HT-29 (cell line): ENCODE measurements at regions not wholly inside any gene's neighbourhood (a gene's known extent, or its start where the extent isn't known, plus 50 kb on each side); places are given as distances from the start of the nearest gene placed in this dataset.
"Not testable (repeated sequence)": the region's sequence is repeated elsewhere in the genome, so short reads cannot be mapped to it uniquely, and the experiment has no call there.

Experiments used
- DNase-seq: peaks from one replicate; pipeline ENCODE4 v3.0.0-alpha.2; 2015; ENCODE audit warnings: low spot score

DNA sequence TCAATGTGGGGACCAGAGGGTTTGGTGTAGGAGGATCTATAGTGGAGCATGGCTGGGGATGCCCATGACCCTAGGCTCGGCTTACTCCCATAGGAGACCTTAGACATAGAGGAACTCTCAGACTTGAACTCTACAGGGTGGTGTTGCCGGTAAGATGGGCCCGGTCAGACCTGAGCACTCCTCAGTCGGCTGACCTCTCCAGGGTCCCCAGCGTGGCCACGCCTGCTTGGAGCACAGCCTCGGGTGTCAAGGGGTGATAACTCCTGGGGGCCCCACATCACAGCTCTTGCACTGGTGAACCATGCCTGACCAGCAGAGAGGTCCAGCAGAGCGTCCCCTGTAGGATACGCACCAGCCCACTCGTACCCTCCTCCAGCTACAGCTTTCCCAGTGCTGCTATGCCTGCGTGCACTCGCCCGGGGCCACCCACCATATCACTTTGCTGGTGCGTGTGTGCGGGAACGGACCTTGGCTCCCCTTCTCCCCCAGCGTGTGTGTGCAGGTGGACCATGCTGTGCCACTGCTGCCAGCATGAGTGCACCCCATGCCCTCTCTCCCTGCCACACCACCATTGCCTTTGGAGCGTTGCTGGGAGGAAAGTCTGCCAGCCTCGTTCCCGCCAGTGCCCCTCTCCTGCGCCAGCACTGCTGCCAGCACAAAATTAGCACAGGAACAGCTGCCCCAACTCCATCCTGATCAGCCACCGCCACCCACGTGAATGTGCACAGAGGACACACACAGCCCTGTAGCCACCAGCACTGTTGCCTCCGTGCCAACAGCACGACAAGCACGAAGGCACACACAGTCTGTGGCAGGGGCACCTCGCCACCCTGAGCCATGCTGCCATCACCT, 806.6 kb downstream of the GLUD2 start:
- no peak for DNase-seq

DNA sequence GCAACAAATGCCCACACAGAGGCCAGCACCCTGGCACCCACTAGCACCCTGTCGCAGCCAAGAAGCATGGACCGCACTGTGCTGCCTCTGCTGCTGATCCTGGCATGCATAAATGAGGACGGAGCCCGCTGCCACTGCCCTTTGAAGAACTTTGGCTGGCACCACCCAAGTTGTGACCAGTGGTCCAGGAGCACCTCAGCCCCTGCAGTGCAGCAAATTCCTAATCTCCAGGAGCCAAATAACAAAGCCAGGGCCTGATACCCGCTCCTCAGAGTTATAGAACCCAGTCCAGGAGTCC, 807.2 kb downstream of the GLUD2 start:
- no peak for DNase-seq

DNA sequence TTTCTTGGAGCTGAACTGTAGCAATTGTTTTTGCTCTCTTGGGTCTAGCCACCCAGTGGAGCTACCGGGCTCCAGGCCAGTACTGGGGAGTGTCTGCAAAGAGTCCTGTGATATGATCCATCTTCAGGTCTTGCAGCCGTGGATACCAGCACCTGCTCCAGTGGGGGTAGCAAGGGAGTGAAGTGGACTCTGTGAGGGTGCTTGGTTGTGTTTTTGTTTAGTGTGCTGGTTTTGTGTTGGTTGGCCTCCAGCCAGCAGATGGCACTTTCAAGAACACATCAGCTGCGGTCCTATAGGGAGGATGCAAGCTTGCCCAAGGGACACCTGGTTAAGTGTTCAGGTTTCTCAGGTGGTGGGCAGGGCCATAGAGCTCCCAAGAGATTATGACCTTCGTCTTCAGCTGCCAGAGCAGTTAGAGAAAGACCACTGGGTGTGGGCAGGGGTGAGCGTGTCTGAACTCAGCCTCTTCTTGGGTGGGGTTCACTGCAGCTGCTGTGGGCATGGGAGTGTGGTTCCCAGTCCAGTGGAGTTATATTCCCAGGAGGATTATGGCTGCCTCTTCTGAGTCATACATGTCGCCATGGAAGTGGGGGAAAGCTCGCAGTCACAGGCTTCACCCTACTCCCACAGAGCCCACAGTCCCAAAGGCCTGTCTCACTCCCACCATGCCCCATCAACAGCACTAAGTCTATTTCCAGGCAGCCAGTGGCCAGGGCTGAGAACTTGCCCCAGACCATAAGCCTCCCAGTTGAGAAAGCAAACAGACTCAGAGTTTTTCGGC, 811.6 kb downstream of the GLUD2 start:
- DNase-seq: no peak

DNA sequence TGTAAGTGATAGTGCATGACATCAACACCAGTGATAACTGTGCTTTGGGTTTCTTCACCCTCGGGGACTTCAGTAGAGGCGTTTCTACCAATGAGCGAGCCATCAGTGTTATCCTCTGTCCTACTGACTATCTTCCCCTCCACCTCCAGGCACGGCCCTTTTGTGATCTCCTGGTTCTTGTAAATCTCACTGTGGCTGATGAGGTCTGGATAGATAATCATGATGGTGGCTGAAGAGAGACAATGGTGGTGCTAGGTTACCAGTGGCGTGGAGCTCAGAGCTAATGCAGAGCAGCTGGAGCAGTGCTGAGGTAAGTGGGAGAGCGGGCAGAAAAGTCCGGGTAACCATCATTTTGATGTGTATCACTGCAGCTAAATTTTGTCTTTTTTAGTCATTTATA, 816.6 kb downstream of the GLUD2 start:
- DNase-seq: no peak

DNA sequence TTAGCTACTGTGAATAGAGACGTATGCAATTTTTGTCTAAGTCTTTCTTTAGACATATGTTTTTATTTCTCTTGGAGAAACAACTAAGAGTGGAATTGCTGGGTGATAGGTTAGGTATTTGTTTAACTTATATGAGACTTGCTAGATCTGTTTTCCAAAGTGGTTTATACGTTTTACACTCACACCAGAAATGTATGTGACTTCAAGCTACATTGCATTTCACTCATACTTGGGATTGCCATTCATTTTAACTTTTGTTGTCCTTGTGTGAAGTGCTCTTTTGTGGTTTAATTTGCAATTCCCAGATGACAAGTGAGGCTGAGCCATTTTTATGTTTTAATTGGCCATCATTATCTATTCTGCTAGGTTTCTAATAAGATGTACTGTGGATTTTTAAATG, 817.2 kb downstream of the GLUD2 start:
- DNase-seq: no peak

DNA sequence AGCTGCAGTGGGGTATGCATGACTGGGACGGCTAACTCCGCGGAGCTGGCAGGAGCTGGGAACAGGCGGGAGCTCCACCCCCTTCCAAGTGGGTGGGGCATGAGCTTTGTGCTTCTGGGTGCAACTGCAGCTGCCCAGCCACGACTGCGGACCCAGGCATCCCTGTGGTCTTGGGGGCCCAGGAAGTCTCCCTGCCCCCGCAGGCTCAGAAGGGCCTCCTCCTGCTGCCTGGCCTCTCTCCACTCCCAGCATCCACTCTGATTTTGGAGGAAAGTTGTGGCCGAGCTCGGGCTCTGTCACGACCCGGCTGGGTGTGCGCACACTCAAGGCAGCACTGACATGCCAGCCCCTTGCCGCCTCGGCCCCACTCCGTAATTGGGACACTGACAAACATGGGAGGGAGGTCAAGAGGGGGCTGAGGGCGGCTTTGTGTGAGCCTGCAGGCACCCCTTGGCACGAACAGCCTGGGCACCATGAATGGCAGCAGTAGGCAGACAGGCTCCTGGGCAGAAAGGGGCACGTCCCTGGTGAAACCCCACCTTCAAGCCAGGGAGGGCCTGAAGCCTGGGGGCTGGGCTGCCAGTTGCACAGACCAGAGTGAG, 822.6 kb downstream of the GLUD2 start:
- DNase-seq: no peak

DNA sequence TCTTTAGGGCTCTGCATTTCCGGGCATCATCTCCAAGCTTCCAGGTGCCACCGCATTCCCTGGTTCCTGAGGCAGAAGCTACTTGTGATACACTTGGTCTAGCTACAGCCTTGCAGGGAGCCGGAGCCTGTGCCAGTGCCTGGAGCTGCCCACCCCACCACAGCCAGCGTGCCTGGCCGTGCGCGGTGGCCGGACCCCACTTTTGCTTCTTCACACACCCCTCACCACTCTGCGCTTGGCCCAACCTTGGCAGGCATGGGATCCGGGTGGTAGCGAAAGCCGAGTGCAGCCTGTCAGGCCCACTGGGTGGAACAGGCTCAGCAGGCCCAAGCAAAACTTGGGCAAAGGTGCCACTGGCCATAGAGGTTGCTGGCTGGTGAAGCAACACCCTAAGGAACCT, 823.7 kb downstream of the GLUD2 start:
- no peak for DNase-seq

DNA sequence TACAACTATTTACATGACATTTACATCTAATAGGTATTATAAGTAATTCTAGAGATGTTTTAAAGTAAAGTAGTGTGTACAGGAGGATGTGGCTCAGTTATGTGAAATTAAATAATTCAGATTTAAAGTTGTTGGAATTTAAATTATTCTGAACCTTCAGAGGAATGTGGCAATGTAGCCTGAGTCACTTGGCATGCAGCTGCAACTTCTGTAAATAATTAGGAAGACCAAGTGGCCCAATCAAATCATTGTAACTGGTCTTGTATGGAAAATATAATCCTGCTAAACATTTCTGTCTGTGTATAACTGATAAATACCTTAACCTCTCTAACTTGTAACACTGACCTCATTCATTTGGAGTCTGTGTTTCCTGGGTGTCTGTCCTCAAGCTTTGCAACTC, 828.9 kb downstream of the GLUD2 start:
- DNase-seq: no peak

DNA sequence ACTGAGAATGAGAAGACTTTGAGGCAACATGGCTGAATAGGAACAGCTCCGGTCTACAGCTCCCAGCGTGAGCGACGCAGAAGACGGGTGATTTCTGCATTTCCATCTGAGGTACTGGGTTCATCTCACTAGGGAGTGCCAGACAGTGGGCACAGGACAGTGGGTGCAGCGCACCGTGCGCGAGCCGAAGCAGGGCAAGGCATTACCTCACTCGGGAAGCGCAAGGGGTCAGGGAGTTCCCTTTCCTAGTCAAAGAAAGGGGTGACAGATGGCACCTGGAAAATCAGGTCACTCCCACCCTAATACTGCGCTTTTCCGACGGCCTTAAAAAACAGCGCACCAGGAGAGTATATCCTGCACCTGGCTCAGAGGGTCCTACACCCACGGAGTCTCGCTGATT, 829.9 kb downstream of the GLUD2 start:
- DNase-seq: not testable (repeated sequence)

DNA sequence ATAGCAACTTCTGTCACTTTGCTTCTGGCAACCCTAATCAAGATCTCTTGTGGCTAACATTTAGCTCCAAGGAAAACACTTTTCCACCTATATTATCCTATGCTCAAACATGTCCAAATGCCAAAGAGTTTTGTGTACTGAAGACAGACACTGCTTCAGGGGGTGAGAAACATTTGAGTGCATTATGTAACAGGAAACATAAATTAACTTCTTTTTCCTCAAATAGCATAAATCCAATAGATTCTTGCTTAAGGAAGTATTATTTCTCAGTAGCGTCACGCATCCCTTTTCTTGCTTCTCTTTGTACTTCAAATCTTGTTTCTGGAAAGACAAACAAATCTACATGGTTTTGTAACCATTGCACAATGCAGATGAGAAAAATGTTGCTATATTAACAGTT, 839.1 kb downstream of the GLUD2 start:
- DNase-seq: no peak

DNA sequence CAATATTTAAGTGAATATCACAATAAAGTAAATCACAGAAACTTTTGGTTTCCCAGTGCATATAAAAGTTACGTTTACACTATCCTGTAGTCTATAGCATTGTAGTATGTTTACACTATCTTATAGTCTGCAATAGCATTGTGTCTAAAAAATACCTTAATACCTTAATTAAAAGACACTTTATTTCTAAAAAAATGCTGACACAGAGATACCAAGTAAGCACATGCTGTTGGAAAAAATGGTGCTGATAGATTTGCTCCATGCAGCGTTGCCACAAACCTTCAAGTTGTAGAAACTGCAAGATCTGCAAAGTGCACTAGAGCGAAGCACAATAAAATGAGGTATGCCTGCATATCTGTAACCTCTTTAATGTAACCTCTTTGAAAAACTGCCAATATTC, 847.3 kb downstream of the GLUD2 start:
- no peak for DNase-seq

DNA sequence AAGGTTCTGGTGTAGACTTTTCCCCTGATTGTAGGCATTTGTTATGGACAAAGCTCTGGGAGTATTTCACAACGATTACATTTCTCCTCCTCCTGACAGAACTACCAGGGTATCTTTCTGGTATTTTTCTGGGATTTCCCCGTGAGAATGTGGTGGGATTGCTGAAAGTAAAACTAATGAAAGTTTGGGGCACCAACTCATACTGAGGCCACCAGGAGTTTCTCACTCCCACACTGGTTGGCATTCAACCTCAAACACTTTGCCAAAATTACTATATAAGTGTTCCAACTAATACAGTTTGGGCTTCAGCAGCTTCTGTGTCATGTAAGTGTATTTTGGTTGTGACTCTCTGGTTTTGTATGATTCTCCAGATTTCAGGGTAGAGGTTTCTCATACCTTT, 855.1 kb downstream of the GLUD2 start:
- no peak for DNase-seq

DNA sequence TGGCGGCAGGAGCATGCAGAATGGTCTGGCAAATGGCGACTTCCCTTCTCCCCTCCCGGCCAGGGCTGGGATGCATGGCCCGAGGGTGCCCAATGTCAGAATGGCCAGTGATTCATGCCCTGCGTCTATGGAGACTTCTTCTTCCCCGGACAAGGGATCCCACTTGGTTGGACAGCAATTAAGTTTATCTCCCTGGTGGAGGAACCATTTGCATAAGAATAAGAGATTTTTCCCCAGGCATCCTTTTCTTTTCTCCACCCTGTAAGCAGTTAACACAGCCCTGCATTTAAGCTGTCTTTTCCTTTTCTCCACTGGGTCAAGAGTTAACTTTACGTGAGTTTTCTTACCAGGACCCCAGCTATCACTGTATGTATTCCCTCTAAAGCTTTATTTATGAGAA, 856.6 kb downstream of the GLUD2 start:
- no peak for DNase-seq

DNA sequence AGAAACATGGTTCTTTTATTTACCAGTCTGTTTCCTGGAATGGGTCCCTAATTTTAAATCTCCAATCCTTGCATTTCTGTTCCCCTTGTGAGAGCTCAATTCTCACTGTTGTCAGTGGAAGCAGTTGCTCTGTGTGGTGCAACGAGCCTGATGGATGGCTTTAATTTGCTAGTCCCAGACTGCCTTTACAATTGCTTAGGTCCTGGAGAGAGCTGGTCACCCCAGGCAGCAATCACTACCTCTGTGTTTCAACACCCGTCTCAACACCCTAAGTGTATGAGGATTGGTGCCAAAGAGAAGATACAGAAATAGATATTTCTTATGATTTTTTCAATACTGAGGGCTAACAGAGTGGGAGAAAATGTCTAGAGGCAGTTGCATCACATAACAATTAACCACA, 873.8 kb downstream of the GLUD2 start:
- DNase-seq: no peak

DNA sequence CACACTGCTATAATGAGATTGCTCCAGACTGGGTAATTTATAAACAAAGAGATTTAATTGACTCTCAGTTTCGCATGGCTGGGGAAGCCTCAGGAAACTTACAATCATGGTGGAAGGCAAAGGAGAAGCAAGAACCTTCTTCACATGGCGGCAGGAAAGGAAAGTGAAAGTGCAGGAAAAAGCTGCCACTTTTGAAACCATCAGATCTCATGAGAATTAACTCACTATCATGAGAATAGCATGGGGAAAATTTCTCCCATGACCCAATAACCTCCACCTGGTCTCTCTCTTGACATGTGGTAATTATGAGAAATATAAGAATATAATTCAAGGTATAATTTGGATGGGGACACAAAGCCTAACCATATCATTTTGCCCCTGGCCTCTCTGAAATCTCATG, 884.2 kb downstream of the GLUD2 start:
- no peak for DNase-seq

DNA sequence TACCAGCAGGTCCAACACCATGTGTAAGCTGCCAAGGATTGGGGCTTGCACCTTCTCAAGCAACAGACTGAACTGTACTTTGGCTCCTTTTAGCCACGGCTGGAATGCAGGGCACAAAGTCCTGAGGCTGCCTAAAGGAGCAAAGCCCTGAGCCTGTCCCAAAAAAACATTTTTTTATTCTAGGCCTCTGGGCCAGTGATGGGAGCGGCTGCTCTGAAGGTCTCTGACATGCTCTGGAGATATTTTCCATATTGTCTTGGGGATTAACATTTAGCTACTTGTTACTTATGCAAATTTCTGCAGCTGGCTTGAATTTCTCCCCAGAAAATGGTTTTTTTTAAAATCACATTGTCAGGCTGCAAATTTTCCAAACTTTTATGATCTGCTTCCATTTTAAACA, 885.3 kb downstream of the GLUD2 start:
- DNase-seq: no peak

DNA sequence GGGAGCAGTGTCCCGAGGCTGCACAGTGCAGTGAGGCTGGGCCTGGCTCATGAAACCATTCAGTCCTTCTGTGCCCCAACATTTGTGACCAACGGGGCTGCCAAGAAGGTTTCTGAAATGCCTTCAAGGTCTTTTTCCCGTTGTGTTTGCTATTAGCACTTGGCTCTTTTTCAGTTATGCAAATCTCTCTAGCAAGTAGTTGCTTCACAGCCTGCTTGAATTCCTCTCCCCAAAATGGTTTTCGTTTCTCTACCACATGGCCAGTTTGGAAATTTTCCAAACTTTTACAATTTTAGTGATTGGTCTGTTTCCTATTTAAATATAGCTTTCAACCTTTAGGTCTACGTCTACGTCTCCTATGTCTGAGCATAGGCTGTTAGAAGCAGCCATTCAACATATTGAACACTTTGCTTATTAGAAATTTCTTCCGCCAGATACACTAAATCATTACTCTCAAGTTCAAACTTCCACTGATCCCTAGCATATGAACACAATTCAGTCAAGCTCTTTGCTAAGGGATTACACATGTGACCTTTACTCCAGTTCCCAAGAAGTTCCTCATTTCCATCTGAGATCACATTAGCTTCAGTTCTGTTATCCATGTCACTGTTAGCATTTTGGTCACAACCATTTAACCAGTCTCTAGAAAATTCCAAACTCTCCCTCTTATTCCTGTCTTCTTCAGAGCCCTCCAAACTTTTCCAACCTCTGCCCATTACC, 901.8 kb downstream of the GLUD2 start:
- no peak for DNase-seq

DNA sequence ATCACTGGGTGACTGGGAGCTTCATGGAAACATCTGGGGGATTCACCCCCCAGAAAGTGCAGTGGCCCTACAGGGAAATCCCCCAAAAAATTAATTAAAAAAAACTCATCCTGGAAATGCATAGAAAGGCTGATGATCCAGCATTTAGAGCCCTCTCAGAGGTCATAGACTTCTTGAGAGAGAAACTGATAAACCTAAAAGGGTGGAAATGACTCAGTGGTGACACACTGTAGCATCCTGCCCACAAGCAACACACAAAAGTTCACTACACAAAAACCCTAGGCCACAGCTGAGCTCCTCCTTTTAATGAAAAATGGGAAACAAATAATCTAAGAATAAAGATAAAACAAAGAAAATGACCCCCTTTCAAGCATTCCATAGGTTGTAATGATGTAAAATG, 911.5 kb downstream of the GLUD2 start:
- DNase-seq: no peak

DNA sequence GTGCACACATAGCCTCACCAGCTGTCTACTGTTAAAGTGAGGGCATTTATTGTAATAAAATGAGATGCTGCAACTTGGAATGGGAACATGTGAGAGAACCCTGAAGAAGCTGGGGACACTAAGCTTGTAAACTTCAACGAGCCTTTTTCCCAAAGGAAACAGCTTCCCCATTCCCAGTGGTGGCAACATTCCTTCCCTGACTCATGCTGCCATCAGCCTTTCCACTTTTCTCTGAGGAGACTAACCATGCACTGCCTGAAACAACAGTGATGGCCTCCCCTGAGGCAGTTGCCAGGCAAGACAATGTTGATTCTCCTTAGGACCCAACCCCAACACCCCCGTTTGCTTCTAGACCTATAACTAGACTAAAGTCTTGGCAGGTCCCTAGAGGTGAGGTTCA, 928.3 kb downstream of the GLUD2 start:
- no peak for DNase-seq

DNA sequence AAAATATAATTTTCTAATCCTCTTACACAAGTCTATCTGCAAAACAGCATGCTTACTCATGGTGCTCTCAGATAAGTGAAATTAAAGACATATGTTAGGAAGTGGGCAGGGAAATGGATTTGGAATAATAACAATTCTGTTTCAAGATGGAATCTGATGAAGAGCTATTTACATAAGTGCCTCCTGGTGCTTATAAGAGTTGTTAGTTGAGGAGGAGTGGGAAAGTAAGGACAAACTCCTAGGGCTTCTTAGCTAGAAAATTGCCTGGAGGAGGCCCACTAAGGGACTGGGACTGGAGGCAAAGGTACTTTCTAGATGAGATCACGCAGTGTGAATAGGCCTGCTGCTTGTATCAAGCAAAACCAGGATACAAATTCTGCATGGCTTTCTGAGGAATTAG, 939.8 kb downstream of the GLUD2 start:
- no peak for DNase-seq

DNA sequence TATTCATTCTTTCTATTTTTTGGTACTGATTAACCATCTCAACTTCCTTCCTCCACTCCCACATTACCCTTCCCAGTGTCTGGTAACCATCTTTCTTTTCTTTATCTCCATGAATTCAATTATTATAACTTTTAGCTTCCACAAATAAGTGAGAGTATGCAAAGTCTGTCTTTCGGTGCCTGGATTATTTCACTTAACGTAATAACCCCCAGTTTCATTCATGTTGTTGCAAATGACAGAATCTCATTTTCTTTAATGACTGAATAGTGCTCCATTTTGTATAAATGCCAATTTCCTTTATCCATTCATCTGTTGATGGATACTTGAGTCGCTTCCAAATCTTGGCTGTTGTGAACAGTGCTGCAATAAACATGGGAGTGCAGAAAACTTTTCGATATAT, 940.4 kb downstream of the GLUD2 start:
- DNase-seq: no peak

DNA sequence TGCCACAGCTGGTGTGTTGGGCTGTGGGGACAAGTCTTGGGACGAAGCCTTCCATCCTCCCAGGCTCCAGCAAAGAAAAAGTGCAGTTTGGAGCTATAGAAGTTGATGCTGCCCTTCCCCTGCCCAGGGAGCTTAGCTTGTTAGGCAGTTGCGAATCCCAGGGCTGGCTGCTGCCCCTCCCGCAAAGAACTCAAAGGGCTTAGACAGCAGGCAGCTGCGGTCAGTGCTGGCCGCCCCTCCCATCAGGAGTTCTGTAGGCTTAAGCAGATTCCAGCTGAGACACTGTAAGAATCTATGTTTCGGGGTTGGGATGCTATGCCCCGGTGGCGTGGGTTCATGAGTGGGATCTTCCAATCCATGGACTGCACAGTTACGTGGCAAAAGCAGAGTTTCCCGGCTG, 956.7 kb downstream of the GLUD2 start:
- DNase-seq: no peak
